HL-60 (cell line): ENCODE measurements at regions not wholly inside any gene's neighbourhood (a gene's known extent, or its start where the extent isn't known, plus 50 kb on each side); places are given as distances from the start of the nearest gene placed in this dataset.

ENCODE experiments used
- DNase-seq, 2 experiments: peaks; one replicate each; pipeline ENCODE4 v3.0.0-alpha.2; 2010 to 2020; ENCODE audit warnings: low read depth in 1 of 2, low spot score in 1 of 2
- H3K27ac ChIP-seq: fragments of 250-450 bp; sonication (Bioruptor Pico); replicated peaks from 2 replicates; pipeline ENCODE4 v1.5.1; 2020; ENCODE audit warnings: mild to moderate bottlenecking, moderate library complexity
- H3K27me3 ChIP-seq: fragments of 250-450 bp; sonication (Bioruptor Pico); 2 replicates; pipeline ENCODE4 v1.5.1; 2021; ENCODE audit warnings: mild to moderate bottlenecking, moderate library complexity; ENCODE audit not compliant: insufficient read depth, poor library complexity, severe bottlenecking
- H3K4me3 ChIP-seq: replicated peaks from 2 replicates; pipeline ENCODE4 v1.5.1; 2011; ENCODE audit warnings: mild to moderate bottlenecking, control low read depth, low read length; ENCODE audit not compliant: insufficient read depth
- CTCF ChIP-seq: IDR thresholded peaks from one replicate; pipeline ENCODE4 v1.5.1; 2011; ENCODE audit warnings: low read length, control low read depth, inconsistent platforms; ENCODE audit not compliant: insufficient read depth
- GABPA ChIP-seq: IDR thresholded peaks from 2 replicates; pipeline ENCODE4 v1.6.1; 2012; ENCODE audit warnings: low read depth
- POLR2AphosphoS5 ChIP-seq: IDR thresholded peaks from 2 replicates; pipeline ENCODE4 v1.6.1; 2012; ENCODE audit warnings: low read depth
- REST ChIP-seq: IDR thresholded peaks from 2 replicates; pipeline ENCODE4 v1.6.1; 2012; ENCODE audit warnings: low read depth; ENCODE audit not compliant: insufficient replicate concordance
- SPI1 ChIP-seq: IDR thresholded peaks from 2 replicates; pipeline ENCODE4 v1.6.1; 2012; ENCODE audit warnings: low read depth, mild to moderate bottlenecking, borderline replicate concordance

- H3K27ac ChIP-seq = no peak overlapping the region
- no peaks in the 10 kb centered on the region for H3K27me3 ChIP-seq
- no peak for TF ChIP-seq GABPA
- no peak for TF ChIP-seq POLR2AphosphoS5
- TF ChIP-seq CTCF = no peak
- no peak for TF ChIP-seq REST
- TF ChIP-seq SPI1 = no peak
- no peak for DNase-seq
- H3K4me3 ChIP-seq = no peak overlapping the region
Measured at GRCh38 chr7:153641199-153641598, 411.0 kb upstream of the DPP6 start.

- Histone ChIP-seq H3K27me3 (no peaks in the 10 kb centered on the region), H3K4me3 (no peak overlapping the region), H3K27ac (no peak overlapping the region)
- DNase-seq = no peak
- TF ChIP-seq SPI1 (no peak), REST (no peak), CTCF (no peak), POLR2AphosphoS5 (no peak), GABPA (no peak)
Measured at GRCh38 chr7:153642989-153643388, 409.2 kb upstream of the DPP6 start.

DNA sequence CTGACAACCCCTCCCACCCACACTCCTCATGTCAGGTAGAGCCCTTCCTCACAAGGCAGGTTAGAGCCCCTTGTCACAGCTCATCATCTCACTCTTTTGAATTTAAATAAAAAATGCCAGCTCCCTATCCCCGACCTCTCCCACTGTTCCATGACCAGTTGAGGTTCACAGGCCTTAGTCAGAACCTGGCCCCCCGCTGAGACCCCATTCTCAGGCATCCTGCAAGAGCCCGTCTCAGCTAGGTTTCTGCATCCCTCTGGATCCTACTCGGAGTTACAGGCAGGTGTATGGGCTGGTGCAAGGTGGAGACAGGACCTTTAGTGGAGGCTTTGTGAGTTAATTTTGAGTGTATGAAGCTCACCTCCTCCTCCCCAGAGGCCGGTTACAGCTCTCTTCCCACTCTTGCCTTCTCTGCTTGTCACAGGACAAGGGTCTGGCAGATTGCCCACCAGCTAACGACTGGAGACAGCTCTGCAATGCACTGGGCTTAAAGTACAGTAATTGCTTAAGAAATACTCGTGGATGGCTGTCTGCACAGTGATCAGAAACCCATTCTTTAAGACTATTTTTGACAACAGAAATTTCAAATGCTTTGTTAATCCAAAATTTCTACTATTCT, 394.9 kb upstream of the DPP6 start:
- H3K27me3 ChIP-seq = no peaks in the 10 kb centered on the region
- H3K4me3 ChIP-seq = no peak overlapping the region
- H3K27ac ChIP-seq = no peak overlapping the region
- TF ChIP-seq SPI1 (no peak), GABPA (no peak), REST (no peak)
- no peak for DNase-seq
